Left lung (tissue), 4 donors: ENCODE measurements at regions not wholly inside any gene's neighbourhood (a gene's known extent, or its start where the extent isn't known, plus 50 kb on each side); places are given as distances from the start of the nearest gene placed in this dataset.

Experiments
- ATAC-seq: fragments of 200-7000 bp; cut with Tn5 transposase; one replicate; pipeline ENCODE4 v1.9.1; 2020; ENCODE audit warnings: moderate library complexity
- DNase-seq, 4 donors: peaks; one replicate each; pipeline ENCODE4 v3.0.0-alpha.2; 2013 to 2020
- H3K27ac ChIP-seq, 2 donors: fragments of 200-600 bp; sonication (generic) in 1 of 2; one replicate each; pipeline versions ENCODE4 v1.5.0 to v1.8.0; 2020 to 2021
- H3K27me3 ChIP-seq, 2 donors: fragments of 200-600 bp; sonication (generic) in 1 of 2; one replicate each; pipeline versions ENCODE4 v1.5.0 to v1.8.0; 2020 to 2021
- H3K36me3 ChIP-seq, 2 donors: fragments of 200-600 bp; sonication (generic) in 1 of 2; one replicate each; pipeline versions ENCODE4 v1.5.0 to v1.8.0; 2020 to 2021
- H3K4me1 ChIP-seq, 2 donors: fragments of 200-600 bp; one replicate each; pipeline ENCODE4 v1.8.0; 2021
- H3K4me3 ChIP-seq, 2 donors: fragments of 200-600 bp; sonication (generic) in 1 of 2; one replicate each; pipeline versions ENCODE4 v1.5.0 to v1.8.0; 2020 to 2021; ENCODE audit warnings: mild to moderate bottlenecking in 1 of 2
- H3K9me3 ChIP-seq, 2 donors: fragments of 200-600 bp; sonication (generic) in 1 of 2; one replicate each; pipeline versions ENCODE4 v1.5.0 to v1.8.0; 2020 to 2021
- CTCF ChIP-seq, 2 donors: fragments of 200-600 bp; sonication (generic) in 1 of 2; IDR thresholded peaks; one replicate each; pipeline versions ENCODE4 v1.5.0 to v1.8.0; 2021; ENCODE audit warnings: antibody characterized with exemption in 2 of 2
- intact Hi-C, 2 donors: fragments of 100-400 bp; cut with DNase I; formaldehyde crosslinking; loops; one replicate each; pipeline versions ENCODE4 v1.11.2 to v1.14.2; 2022
- donor health status: DM: no; HTN: yes; CAD: no.
- donor health status: DM: no; HTN: no; CAD: no.

GRCh38 chrX:45811326-45811725, 610.6 kb upstream of the DIPK2B start:
- no peak for TF ChIP-seq CTCF (IDR thresholded peaks at IDR 0.05)
- Histone ChIP-seq H3K27ac (no peak overlapping the region), H3K36me3 (no peaks in the 10 kb centered on the region), H3K27me3 (no peaks in the 10 kb centered on the region), H3K4me3 (no peak overlapping the region), H3K9me3 (no peaks in the 10 kb centered on the region), H3K4me1 (peaks cover 0 to 22% of the 10 kb centered on the region in 2 donors)
- DNase-seq, result no peak
- ATAC-seq, result no peak
- intact Hi-C loops, result no loop called here

- Histone ChIP-seq H3K4me3 (no peak overlapping the region), H3K27ac (peak overlapping the region; percentile 40 to 53), H3K4me1 (peaks cover 0 to 27% of the 10 kb centered on the region in 2 donors), H3K36me3 (no peaks in the 10 kb centered on the region), H3K9me3 (no peaks in the 10 kb centered on the region), H3K27me3 (no peaks in the 10 kb centered on the region)
- DNase-seq (peak in 1 of 4 donors; percentile 26), ATAC-seq (peak; percentile 54)
- no peak for TF ChIP-seq CTCF (IDR thresholded peaks at IDR 0.05)
- intact Hi-C loops, result no loop called here
Measured at GRCh38 chrX:45807572-45808425, 607.1 kb upstream of the DIPK2B start.

GRCh38 chrX:45806410-45807121, 605.9 kb upstream of the DIPK2B start:
- TF ChIP-seq CTCF (IDR thresholded peaks at IDR 0.05), result no peak
- DNase-seq, result peak in 1 of 4 donors; percentile 28

GRCh38 chrX:45804276-45804675, 603.6 kb upstream of the DIPK2B start:
- no peak for ATAC-seq
- peaks cover 0 to 32% of the 10 kb centered on the region in 2 donors for H3K4me1 ChIP-seq

More at GRCh38 chrX:45806410-45807121, 605.9 kb upstream of the DIPK2B start:
- intact Hi-C loops, result no loop called here
- no peaks in the 10 kb centered on the region for H3K36me3 ChIP-seq
- ATAC-seq, result peak; percentile 55
- H3K4me3 ChIP-seq, result no peak overlapping the region
- H3K4me1 ChIP-seq, result peaks cover 0 to 27% of the 10 kb centered on the region in 2 donors
- no peaks in the 10 kb centered on the region for H3K27me3 ChIP-seq
- peak overlapping the region; percentile 45 to 69 for H3K27ac ChIP-seq
- no peaks in the 10 kb centered on the region for H3K9me3 ChIP-seq

More at GRCh38 chrX:45804276-45804675, 603.6 kb upstream of the DIPK2B start:
- Histone ChIP-seq H3K27ac (no peak overlapping the region), H3K4me3 (no peak overlapping the region), H3K9me3 (no peaks in the 10 kb centered on the region), H3K27me3 (no peaks in the 10 kb centered on the region), H3K36me3 (no peaks in the 10 kb centered on the region)
- intact Hi-C loops, result no loop called here
- no peak for DNase-seq
- TF ChIP-seq CTCF (IDR thresholded peaks at IDR 0.05), result no peak
